Right lobe of liver (tissue), 4 donors: ENCODE measurements at regions not wholly inside any gene's neighbourhood (a gene's known extent, or its start where the extent isn't known, plus 50 kb on each side); places are given as distances from the start of the nearest gene placed in this dataset.

Experiments used
- CTCF ChIP-seq, 4 donors: fragments of 200-600 bp in 3 of 4; fragments of 450-650 bp in 1 of 4; IDR thresholded peaks; one replicate each; pipeline versions ENCODE4 v1.5.1 to v1.8.0; 2016 to 2022; ENCODE audit warnings: antibody characterized with exemption in 4 of 4, mild to moderate bottlenecking in 2 of 4
- POLR2A ChIP-seq: fragments of 450-650 bp; IDR thresholded peaks from one replicate; pipeline ENCODE4 v1.6.1; 2017; ENCODE audit warnings: antibody characterized with exemption, mild to moderate bottlenecking
- donor health status: DM: no; HTN: no; CAD: no.
- donor health status: DM: no; HTN: no; CAD: no.
- donor health status: DM: no; HTN: yes; CAD: no.

GRCh38 chrX:81021478-81021877 lies 180.2 kb downstream of the HMGN5 start:
- no peak for TF ChIP-seq CTCF (IDR thresholded peaks at IDR 0.05)
- no peak for TF ChIP-seq POLR2A
